ENCODE measurements at regions not wholly inside any gene's neighbourhood (a gene's known extent, or its start where the extent isn't known, plus 50 kb on each side); places are given as distances from the start of the nearest gene placed in this dataset.

DNA sequence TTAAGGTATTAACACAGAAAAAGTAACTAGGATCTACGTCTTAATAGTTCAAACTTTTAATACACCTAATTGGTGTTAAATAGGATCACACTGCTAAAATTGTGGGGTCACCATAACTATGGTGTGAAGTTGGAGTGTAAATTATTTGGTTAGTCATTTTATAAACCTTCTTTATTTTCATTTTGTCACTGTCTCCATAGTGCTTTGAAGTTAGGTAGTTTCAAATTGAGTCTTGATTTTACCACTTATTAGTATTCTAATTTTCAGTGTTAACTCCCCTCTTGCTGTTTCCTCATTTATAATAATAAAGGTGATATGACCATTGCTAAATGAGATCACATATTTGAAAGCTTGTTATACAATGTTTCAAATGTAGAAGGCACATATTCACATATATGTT, 738.1 kb upstream of the CHRM3 start:
- Histone ChIP-seq H3K36me3 (ENCODE audit: insufficient read depth, low read length) (no peaks in the 10 kb centered on the region), H3K9me3 (ENCODE audit: low read depth, low read length) (no peaks in the 10 kb centered on the region), H3K4me3 (peak overlapping the region; percentile 35), H3K9ac (ENCODE audit: insufficient read length) (peak overlapping the region; percentile 1), H3K27ac (peak overlapping the region; percentile 81)
- TF ChIP-seq POLR2AphosphoS5 (IDR thresholded peaks at IDR 0.05; ENCODE audit: borderline replicate concordance, low read depth, low read length), result no peak
- TF ChIP-seq FOXP2 (optimal IDR thresholded peaks at IDR 0.05; ENCODE audit: control extremely low read depth, extremely low read length, insufficient read depth), result no peak
- TF ChIP-seq EZH2 (IDR thresholded peaks at IDR 0.05), result no peak
- DNase-seq (ENCODE audit: low read depth, low spot score), result no peak

DNA sequence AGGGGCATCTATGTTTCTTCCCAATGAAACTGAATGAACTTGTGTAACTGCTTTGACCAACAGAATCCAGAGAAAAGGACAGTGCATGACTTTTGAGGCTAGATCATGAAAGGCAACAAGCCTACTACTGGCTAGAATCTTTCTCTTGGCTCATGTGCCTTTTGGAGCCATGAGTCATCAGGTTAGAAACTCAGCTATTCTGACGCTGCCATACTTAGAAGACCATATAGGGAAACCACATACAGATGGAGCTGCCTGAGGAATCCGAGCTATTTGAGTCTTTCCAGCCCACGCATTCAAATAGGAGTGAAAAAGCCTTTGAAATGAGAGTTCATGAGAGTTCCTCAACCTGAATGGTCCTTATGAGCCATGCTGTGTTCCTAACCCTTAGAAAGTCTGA, 738.5 kb upstream of the CHRM3 start:
- TF ChIP-seq EZH2 (IDR thresholded peaks at IDR 0.05) (no peak), FOXP2 (optimal IDR thresholded peaks at IDR 0.05; ENCODE audit: control extremely low read depth, extremely low read length, insufficient read depth) (no peak), POLR2AphosphoS5 (IDR thresholded peaks at IDR 0.05; ENCODE audit: borderline replicate concordance, low read depth, low read length) (no peak)
- no peak overlapping the region for H3K4me3 ChIP-seq
- no peaks in the 10 kb centered on the region for H3K9me3 ChIP-seq (ENCODE audit: low read depth, low read length)
- no peaks in the 10 kb centered on the region for H3K36me3 ChIP-seq (ENCODE audit: insufficient read depth, low read length)
- DNase-seq (ENCODE audit: low read depth, low spot score), result peak; percentile 64
- H3K9ac ChIP-seq (ENCODE audit: insufficient read length), result no peak overlapping the region
- peak overlapping the region; percentile 81 for H3K27ac ChIP-seq

DNA sequence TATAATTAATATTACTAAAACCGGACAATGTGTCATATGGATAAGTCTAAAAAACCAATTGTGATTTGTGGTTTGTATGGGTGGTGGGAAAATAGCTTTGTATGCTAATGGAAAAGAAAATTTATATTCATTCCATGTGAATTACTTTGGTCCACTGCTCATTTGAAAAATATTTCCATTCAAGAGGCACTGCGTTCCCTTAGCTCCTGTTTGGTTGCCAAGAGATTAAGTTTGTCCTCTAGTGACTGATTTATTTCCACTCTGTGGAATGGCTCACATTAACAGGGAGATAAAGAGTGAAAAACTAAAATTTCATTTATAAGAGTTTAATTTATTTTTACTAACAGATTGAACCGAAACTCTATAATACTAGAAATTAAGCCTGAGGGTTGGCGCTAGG, 744.1 kb upstream of the CHRM3 start:
- Histone ChIP-seq H3K27ac (no peak overlapping the region), H3K9ac (ENCODE audit: insufficient read length) (no peak overlapping the region), H3K4me3 (no peak overlapping the region), H3K9me3 (ENCODE audit: low read depth, low read length) (no peaks in the 10 kb centered on the region), H3K36me3 (ENCODE audit: insufficient read depth, low read length) (no peaks in the 10 kb centered on the region)
- TF ChIP-seq FOXP2 (optimal IDR thresholded peaks at IDR 0.05; ENCODE audit: control extremely low read depth, extremely low read length, insufficient read depth) (no peak), EZH2 (IDR thresholded peaks at IDR 0.05) (no peak), POLR2AphosphoS5 (IDR thresholded peaks at IDR 0.05; ENCODE audit: borderline replicate concordance, low read depth, low read length) (no peak)
- no peak for DNase-seq (ENCODE audit: low read depth, low spot score)

DNA sequence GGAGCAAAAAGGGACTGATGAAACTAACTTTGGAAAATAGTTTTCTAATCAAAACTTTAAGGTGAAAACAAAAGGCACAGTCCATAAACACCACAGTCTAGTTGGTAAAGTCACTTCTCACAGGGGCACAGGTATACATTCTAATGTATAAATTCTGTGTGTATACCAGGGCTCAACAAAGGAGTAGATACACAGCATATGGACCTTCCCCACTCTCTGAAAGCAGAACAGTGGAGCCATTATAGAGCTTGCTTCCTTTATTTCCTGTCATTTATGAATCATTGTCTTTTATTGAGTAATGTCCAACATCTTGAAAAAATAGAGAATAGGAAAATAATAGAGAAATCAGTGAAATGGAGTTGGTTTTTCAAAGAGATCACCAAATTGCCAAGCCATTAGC, 746.5 kb upstream of the CHRM3 start:
- DNase-seq (ENCODE audit: low read depth, low spot score), result no peak
- Histone ChIP-seq H3K36me3 (ENCODE audit: insufficient read depth, low read length) (no peaks in the 10 kb centered on the region), H3K27ac (no peak overlapping the region), H3K9me3 (ENCODE audit: low read depth, low read length) (no peaks in the 10 kb centered on the region), H3K9ac (ENCODE audit: insufficient read length) (no peak overlapping the region), H3K4me3 (no peak overlapping the region)
- TF ChIP-seq EZH2 (IDR thresholded peaks at IDR 0.05) (no peak), FOXP2 (optimal IDR thresholded peaks at IDR 0.05; ENCODE audit: control extremely low read depth, extremely low read length, insufficient read depth) (no peak), POLR2AphosphoS5 (IDR thresholded peaks at IDR 0.05; ENCODE audit: borderline replicate concordance, low read depth, low read length) (no peak)

DNA sequence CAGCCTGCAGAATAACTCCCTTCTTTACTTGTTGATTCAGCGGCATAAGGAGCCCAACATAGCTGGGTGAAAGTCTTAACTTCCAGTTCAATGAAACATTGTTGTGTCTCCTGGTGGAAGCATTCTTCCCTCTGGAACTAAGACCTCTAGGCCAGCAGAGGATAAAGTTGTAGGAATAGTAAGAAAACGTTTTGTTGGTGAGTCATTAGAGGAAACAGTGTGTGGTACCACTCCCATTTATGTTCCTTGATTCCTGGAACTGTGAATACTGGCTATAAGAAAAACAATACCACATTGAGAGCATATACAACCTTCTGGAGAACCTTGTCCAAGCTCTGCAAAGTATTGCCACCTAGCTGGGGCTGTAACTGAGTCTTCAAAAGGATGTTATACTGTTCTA, 737.4 kb upstream of the ZP4 start:
- H3K9me3 ChIP-seq (ENCODE audit: low read depth, low read length), result no peaks in the 10 kb centered on the region
- TF ChIP-seq POLR2AphosphoS5 (IDR thresholded peaks at IDR 0.05; ENCODE audit: borderline replicate concordance, low read depth, low read length) (no peak), FOXP2 (optimal IDR thresholded peaks at IDR 0.05; ENCODE audit: control extremely low read depth, extremely low read length, insufficient read depth) (no peak), EZH2 (IDR thresholded peaks at IDR 0.05) (no peak)
- no peak overlapping the region for H3K4me3 ChIP-seq
- DNase-seq (ENCODE audit: low read depth, low spot score), result no peak
- no peak overlapping the region for H3K9ac ChIP-seq (ENCODE audit: insufficient read length)
- no peak overlapping the region for H3K27ac ChIP-seq
- no peaks in the 10 kb centered on the region for H3K36me3 ChIP-seq (ENCODE audit: insufficient read depth, low read length)

DNA sequence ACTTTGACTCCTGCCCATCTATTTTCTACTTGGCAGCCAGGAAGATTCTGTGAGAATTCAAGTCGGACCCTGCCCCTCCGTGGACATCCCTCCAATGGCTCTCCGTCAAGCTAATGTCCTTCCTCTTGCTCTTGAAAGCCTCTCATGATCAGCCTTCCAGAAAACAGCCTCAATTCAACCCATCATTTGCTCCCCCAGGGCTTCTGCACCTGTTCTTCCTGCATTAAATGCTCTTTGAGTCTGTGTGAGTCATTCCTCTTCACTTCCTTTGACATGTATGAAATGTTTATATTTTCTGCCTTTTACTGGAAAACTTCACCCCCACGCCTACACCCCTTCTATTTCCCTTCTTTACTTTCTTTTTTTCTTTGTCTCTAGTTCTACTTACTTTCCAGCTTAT, 734.1 kb upstream of the ZP4 start:
- H3K9me3 ChIP-seq (ENCODE audit: low read depth, low read length), result no peaks in the 10 kb centered on the region
- no peak overlapping the region for H3K9ac ChIP-seq (ENCODE audit: insufficient read length)
- H3K4me3 ChIP-seq, result no peak overlapping the region
- no peaks in the 10 kb centered on the region for H3K36me3 ChIP-seq (ENCODE audit: insufficient read depth, low read length)
- H3K27ac ChIP-seq, result no peak overlapping the region
- TF ChIP-seq FOXP2 (optimal IDR thresholded peaks at IDR 0.05; ENCODE audit: control extremely low read depth, extremely low read length, insufficient read depth) (no peak), EZH2 (IDR thresholded peaks at IDR 0.05) (no peak), POLR2AphosphoS5 (IDR thresholded peaks at IDR 0.05; ENCODE audit: borderline replicate concordance, low read depth, low read length) (no peak)
- DNase-seq (ENCODE audit: low read depth, low spot score), result no peak

DNA sequence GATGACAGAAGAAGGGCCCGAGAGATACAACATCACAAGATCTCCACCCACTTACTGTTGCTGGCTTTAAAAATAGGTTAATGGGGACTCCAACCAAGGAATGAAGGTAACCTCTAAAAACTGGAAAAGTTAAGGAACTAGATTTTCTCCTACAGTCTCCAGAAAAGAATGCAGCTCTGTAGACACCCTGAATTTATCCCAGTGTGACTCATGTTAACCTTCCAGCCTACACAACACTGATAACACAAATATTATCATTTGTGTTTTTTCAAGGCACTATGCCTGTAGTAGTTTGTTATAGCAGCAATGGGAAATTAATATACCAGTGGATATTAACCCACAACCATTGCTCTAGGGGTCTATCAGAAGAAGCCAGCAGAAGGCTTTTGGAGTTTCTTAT, 730.7 kb upstream of the ZP4 start:
- no peak for DNase-seq (ENCODE audit: low read depth, low spot score)
- Histone ChIP-seq H3K36me3 (ENCODE audit: insufficient read depth, low read length) (no peaks in the 10 kb centered on the region), H3K27ac (no peak overlapping the region), H3K4me3 (no peak overlapping the region), H3K9ac (ENCODE audit: insufficient read length) (no peak overlapping the region), H3K9me3 (ENCODE audit: low read depth, low read length) (no peaks in the 10 kb centered on the region)
- no peak for TF ChIP-seq POLR2AphosphoS5 (IDR thresholded peaks at IDR 0.05; ENCODE audit: borderline replicate concordance, low read depth, low read length)
- TF ChIP-seq FOXP2 (optimal IDR thresholded peaks at IDR 0.05; ENCODE audit: control extremely low read depth, extremely low read length, insufficient read depth), result no peak
- no peak for TF ChIP-seq EZH2 (IDR thresholded peaks at IDR 0.05)

DNA sequence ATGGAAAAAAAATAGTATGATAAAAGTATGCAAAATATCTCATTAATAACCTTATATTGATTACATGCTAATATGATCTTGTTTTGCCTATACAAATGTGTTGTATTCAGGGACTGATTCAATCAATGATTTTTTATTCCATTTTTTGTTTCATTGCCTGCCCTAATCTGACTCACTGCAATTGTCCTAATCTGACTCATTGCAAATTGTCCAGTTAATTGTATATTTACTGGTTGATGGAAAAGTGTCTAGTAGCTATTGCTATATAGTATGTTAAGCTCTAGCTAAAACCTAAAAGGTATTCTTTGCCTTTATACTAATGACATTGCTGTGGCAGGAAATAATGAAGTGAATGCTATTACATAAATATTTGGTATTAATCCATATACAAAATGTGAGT, 728.9 kb upstream of the ZP4 start:
- no peak overlapping the region for H3K9ac ChIP-seq (ENCODE audit: insufficient read length)
- no peak overlapping the region for H3K4me3 ChIP-seq
- no peaks in the 10 kb centered on the region for H3K9me3 ChIP-seq (ENCODE audit: low read depth, low read length)
- TF ChIP-seq EZH2 (IDR thresholded peaks at IDR 0.05), result no peak
- no peak for TF ChIP-seq POLR2AphosphoS5 (IDR thresholded peaks at IDR 0.05; ENCODE audit: borderline replicate concordance, low read depth, low read length)
- no peak for TF ChIP-seq FOXP2 (optimal IDR thresholded peaks at IDR 0.05; ENCODE audit: control extremely low read depth, extremely low read length, insufficient read depth)
- no peak overlapping the region for H3K27ac ChIP-seq
- H3K36me3 ChIP-seq (ENCODE audit: insufficient read depth, low read length), result no peaks in the 10 kb centered on the region
- no peak for DNase-seq (ENCODE audit: low read depth, low spot score)

DNA sequence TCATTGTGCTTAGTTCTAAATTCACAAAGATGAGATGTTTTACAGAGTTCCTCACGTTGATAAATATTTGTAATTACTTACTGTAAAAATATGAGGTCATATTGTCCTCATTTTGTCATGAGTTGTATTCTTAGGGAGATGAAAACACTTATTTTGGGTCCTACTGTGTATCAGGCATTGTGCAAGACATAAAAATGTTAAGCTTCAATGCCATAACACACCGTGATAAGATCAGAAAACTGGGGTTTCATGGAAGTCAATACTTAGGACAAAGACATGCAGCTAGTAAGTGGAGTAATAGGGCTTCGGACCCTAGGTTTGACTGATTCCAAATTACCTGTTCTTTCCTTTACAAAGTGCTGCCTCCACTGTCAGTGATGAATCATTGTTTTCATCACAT, 720.7 kb upstream of the ZP4 start:
- Histone ChIP-seq H3K9me3 (ENCODE audit: low read depth, low read length) (no peaks in the 10 kb centered on the region), H3K36me3 (ENCODE audit: insufficient read depth, low read length) (no peaks in the 10 kb centered on the region), H3K27ac (no peak overlapping the region), H3K4me3 (no peak overlapping the region), H3K9ac (ENCODE audit: insufficient read length) (no peak overlapping the region)
- DNase-seq (ENCODE audit: low read depth, low spot score), result no peak
- TF ChIP-seq FOXP2 (optimal IDR thresholded peaks at IDR 0.05; ENCODE audit: control extremely low read depth, extremely low read length, insufficient read depth) (no peak), POLR2AphosphoS5 (IDR thresholded peaks at IDR 0.05; ENCODE audit: borderline replicate concordance, low read depth, low read length) (no peak), EZH2 (IDR thresholded peaks at IDR 0.05) (no peak)

Measured in SK-N-MC (cell line).